LNCaP clone FGC (cell line): ENCODE measurements at regions not wholly inside any gene's neighbourhood (a gene's known extent, or its start where the extent isn't known, plus 50 kb on each side); places are given as distances from the start of the nearest gene placed in this dataset.

ENCODE experiments used
- DNase-seq: peaks from one replicate; pipeline ENCODE4 v3.0.0-alpha.2; 2011; ENCODE audit warnings: low read depth
- H3K4me3 ChIP-seq: 2 replicates; pipeline ENCODE4 v1.5.1; 2011; ENCODE audit warnings: mild to moderate bottlenecking, low read depth, low read length, control low read depth
- TF ChIP-seq, protein P1 (sequence below): IDR thresholded peaks from 2 replicates; pipeline ENCODE4 v1.5.1; 2012; ENCODE audit warnings: mild to moderate bottlenecking; ENCODE audit not compliant: control insufficient read depth, insufficient read depth; ENCODE audit errors: extremely low read depth

DNA sequence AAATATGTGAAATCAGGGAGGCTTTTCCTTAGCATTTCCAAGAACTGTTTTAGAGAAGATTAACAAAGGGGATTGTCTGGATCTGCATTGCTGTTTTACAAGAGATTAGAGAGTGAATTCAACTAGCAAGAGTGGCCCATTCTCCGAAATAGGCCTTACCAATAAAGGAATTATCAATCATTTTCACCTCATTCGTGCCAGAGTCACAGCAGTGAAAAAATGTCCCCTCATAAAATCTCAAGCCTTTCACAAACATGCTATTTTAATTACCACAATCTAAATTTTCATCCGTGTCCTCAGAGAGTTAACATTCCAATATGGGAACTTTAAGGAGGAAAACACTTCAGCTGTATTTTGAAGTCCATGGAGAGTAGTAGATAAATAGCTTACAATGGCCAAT is 979.6 kb downstream of the RPA4 start:
- DNase-seq, result no peak
- TF ChIP-seq, protein P1, sequence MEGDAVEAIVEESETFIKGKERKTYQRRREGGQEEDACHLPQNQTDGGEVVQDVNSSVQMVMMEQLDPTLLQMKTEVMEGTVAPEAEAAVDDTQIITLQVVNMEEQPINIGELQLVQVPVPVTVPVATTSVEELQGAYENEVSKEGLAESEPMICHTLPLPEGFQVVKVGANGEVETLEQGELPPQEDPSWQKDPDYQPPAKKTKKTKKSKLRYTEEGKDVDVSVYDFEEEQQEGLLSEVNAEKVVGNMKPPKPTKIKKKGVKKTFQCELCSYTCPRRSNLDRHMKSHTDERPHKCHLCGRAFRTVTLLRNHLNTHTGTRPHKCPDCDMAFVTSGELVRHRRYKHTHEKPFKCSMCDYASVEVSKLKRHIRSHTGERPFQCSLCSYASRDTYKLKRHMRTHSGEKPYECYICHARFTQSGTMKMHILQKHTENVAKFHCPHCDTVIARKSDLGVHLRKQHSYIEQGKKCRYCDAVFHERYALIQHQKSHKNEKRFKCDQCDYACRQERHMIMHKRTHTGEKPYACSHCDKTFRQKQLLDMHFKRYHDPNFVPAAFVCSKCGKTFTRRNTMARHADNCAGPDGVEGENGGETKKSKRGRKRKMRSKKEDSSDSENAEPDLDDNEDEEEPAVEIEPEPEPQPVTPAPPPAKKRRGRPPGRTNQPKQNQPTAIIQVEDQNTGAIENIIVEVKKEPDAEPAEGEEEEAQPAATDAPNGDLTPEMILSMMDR, result no peak
- H3K4me3 ChIP-seq, result no peak overlapping the region

DNA sequence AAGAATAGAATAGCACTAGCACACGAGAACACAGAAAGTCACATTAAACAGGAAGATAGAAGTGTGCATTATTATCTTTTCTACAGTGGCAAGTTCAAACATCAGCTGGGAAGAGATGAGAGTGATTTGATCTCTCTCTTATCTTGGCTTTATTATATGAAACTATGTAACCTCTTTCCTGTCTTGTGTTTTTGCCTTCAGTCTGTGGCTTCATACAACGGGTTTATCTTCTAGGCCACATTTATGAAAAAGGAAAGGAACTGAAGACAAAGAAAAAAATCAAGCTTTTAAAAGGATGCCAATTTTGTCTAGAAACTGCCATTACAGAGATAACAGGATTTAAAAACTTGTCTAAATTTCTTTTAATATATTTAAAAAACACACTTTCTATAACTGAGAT is 983.6 kb downstream of the RPA4 start:
- DNase-seq, result no peak
- no peak overlapping the region for H3K4me3 ChIP-seq
- TF ChIP-seq, protein P1, result no peak

DNA sequence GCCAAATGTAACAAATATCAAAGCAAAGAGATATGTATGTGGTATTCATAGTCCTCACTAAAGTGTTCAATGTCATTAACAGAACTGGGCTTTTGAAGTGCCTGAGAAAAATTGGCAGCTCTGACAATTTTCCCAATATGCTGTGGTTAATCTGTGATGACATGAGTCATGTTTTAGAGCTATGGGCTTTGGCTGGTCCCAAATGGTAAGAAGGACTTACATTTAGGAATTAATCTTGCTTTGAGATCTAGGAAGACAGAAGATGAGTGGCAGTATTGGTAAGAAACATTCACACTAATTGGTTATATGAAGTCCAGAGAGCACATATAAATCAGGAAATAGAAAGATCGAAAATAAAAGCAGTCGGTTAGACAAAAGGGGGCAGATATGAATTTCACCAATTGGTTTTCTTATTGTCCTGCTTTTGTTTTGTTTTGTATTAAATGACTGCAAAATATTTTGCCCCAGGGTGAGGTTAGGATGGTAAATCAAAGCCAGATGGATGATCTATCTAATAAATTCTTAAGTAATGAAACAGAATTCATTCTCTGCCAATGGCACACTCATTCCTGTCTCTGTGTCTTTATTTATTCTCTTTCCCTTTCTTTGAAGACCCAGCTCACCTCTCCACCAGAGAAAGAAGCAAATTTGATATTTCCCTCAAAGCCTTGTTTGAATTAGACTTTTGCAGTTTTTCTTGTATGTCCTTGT is 993.1 kb downstream of the RPA4 start:
- no peak overlapping the region for H3K4me3 ChIP-seq
- no peak for DNase-seq
- TF ChIP-seq, protein P1, result no peak

DNA sequence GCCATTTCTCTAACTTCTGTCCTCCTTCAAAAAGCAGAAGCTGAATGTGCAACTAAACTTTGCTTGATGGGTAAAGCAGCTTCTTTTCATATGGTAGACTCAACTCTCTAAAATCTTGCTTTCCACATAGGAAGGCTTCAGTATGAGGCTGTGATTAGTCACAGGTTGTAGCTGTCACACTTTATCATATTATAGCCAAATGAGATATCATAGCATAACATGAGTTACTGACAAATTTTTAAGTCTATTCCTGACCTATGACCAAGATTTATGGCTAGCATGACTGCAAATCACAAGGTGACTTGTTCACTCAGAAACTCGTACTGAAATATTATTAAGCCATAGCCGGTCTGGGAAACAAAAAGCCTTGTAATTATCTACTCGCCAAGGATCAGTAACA is 998.6 kb downstream of the RPA4 start:
- DNase-seq, result no peak
- TF ChIP-seq, protein P1, result no peak
- no peak overlapping the region for H3K4me3 ChIP-seq

DNA sequence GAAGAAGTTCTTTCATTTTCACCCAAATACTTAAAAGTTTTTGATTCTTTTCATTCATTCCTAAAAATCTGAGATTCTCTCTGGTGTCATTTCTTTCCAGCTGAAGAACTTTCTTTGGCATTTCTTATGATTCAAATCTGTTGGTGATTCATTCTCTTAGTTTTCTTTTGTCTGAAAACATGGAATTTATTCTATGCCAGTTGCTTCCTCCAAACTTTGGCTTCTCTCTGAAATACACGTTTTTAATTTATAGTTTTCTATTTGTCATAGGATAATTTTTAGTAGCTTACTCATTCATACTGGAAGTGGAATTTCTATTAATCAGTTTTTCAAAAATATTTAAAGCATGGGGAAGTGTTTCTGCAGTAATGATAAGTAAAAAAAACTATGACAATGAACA is 1012.0 kb downstream of the RPA4 start:
- TF ChIP-seq, protein P1, result no peak
- DNase-seq, result no peak
- H3K4me3 ChIP-seq, result no peak overlapping the region

DNA sequence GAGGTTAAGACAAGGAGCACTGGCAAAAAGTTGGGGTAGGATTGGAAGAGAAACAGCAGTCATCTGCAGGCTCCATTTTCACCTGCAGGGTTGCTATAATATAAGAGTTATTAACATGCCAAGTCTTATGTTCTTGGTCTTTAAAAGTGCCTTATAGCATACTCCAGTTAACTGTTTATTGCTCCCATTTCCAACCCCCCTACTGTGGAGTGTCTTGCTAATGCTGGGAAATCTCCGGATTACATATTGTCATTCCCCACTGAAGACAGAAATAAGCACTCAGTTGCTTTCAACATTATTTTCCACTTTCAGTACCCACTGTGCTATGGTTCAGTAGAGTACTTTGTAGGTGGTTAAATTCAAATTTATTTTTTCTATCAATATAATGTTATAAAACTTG is 1014.3 kb downstream of the RPA4 start:
- TF ChIP-seq, protein P1, result no peak
- no peak overlapping the region for H3K4me3 ChIP-seq
- DNase-seq, result no peak

DNA sequence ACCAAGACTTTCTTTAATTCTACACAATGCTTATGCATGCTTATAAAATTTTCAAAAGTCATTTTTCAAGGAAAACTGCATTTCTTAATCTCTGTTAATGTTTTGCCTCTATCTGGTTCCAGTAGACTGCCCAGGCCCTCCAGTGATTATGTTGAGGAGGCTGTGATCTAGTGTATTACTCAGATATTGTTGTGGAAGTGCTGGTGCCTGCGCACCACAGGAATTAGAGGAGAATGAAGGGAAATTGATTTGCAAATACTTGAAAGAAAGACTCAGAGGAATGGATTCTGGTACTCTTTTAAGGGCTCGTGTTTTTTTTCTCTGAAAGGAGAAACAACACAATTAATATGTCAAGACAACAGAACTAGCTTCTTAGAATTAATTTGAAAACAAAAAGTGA is 1015.1 kb downstream of the RPA4 start:
- TF ChIP-seq, protein P1, result no peak
- no peak for DNase-seq
- no peak overlapping the region for H3K4me3 ChIP-seq
